Liver (tissue), 8 donors: ENCODE measurements at regions not wholly inside any gene's neighbourhood (a gene's known extent, or its start where the extent isn't known, plus 50 kb on each side); places are given as distances from the start of the nearest gene placed in this dataset.

Experiments
- DNase-seq: peaks from one replicate; pipeline ENCODE4 v3.0.0-alpha.2; 2017; ENCODE audit warnings: low spot score
- H3K27ac ChIP-seq, 2 donors: one replicate each; pipeline ENCODE4 v1.7.0; 2013; ENCODE audit warnings: inconsistent platforms in 2 of 2, low read length in 2 of 2, control low read depth in 1 of 2, low read depth in 1 of 2, mild to moderate bottlenecking in 1 of 2
- H3K27me3 ChIP-seq, 4 donors: one replicate each; pipeline versions ENCODE4 v1.6.1 to v1.7.0; 2013; ENCODE audit warnings: low read length in 3 of 4, inconsistent platforms in 1 of 4, mild to moderate bottlenecking in 1 of 4, moderate library complexity in 1 of 4; ENCODE audit not compliant: control insufficient read depth in 4 of 4, insufficient read depth in 4 of 4
- H3K36me3 ChIP-seq, 4 donors: one replicate each; pipeline versions ENCODE4 v1.6.1 to v1.7.0; 2013; ENCODE audit warnings: low read length in 3 of 4, mild to moderate bottlenecking in 3 of 4, low read depth in 1 of 4, moderate library complexity in 1 of 4; ENCODE audit not compliant: control insufficient read depth in 4 of 4, insufficient read depth in 3 of 4
- H3K4me1 ChIP-seq, 4 donors: one replicate each; pipeline versions ENCODE4 v1.6.1 to v1.7.0; 2013; ENCODE audit warnings: low read length in 3 of 4, mild to moderate bottlenecking in 3 of 4, moderate library complexity in 1 of 4; ENCODE audit not compliant: control insufficient read depth in 4 of 4, insufficient read depth in 4 of 4
- H3K4me3 ChIP-seq, 3 donors: one replicate each; pipeline versions ENCODE4 v1.6.1 to v1.7.0; 2013; ENCODE audit warnings: low read length in 3 of 3, control low read depth in 1 of 3, low read depth in 1 of 3, mild to moderate bottlenecking in 1 of 3
- H3K9ac ChIP-seq, 2 donors: one replicate each; pipeline ENCODE4 v1.7.0; 2013; ENCODE audit warnings: low read length in 2 of 2, mild to moderate bottlenecking in 2 of 2, moderate library complexity in 2 of 2, control low read depth in 1 of 2, low read depth in 1 of 2
- H3K9me3 ChIP-seq, 4 donors: one replicate each; pipeline versions ENCODE4 v1.6.1 to v1.7.0; 2013; ENCODE audit warnings: low read length in 3 of 4; ENCODE audit not compliant: control insufficient read depth in 4 of 4
- FOXA1 ChIP-seq: IDR thresholded peaks from 2 replicates; pipeline ENCODE4 v1.6.1; 2016; ENCODE audit warnings: antibody characterized with exemption
- FOXA2 ChIP-seq: IDR thresholded peaks from 2 replicates; pipeline ENCODE4 v1.6.1; 2016; ENCODE audit warnings: antibody characterized with exemption
- HNF4A ChIP-seq, 2 donors: conservative IDR thresholded peaks; 2 replicates each; pipeline ENCODE4 v1.6.1; 2016; ENCODE audit warnings: antibody characterized with exemption in 2 of 2, mild to moderate bottlenecking in 2 of 2
- MAX ChIP-seq: IDR thresholded peaks from 2 replicates; pipeline ENCODE4 v1.6.1; 2016; ENCODE audit warnings: antibody characterized with exemption
- RAD21 ChIP-seq, 2 donors: IDR thresholded peaks; 2 replicates each; pipeline ENCODE4 v1.6.1; 2016; ENCODE audit warnings: antibody characterized with exemption in 2 of 2, mild to moderate bottlenecking in 2 of 2
- TAF1 ChIP-seq: conservative IDR thresholded peaks from 2 replicates; pipeline ENCODE4 v1.6.1; 2016; ENCODE audit warnings: antibody characterized with exemption, mild to moderate bottlenecking
- YY1 ChIP-seq: IDR thresholded peaks from 2 replicates; pipeline ENCODE4 v1.6.1; 2016; ENCODE audit warnings: antibody characterized with exemption, mild to moderate bottlenecking
- WGBS: extraction: QIAGEN DNeasy Blood & Tissue Kit; methylation state at CpG from one replicate; pipeline ENCODE4 v1.1.7; 2013; 5-methylcytosine and 5-hydroxymethylcytosine counted together
- TF ChIP-seq, protein P1 (sequence below): IDR thresholded peaks from 2 replicates; pipeline ENCODE4 v1.6.1; 2016; ENCODE audit warnings: antibody characterized with exemption, mild to moderate bottlenecking
- TF ChIP-seq, protein P2 (sequence below): fragments of 150-350 bp; IDR thresholded peaks from 2 replicates; pipeline ENCODE4 v1.5.1; 2017; ENCODE audit warnings: improper control_type of control experiment, low read depth, low read length; ENCODE audit not compliant: missing input control
- TF ChIP-seq, protein P3 (sequence below): IDR thresholded peaks from 2 replicates; pipeline ENCODE4 v1.6.1; 2016; ENCODE audit warnings: antibody characterized with exemption
- donor health status: healthy.
- donor health status: healthy.
- donor health status: healthy.
- donor health status: healthy.
- donor health status: healthy.

DNA sequence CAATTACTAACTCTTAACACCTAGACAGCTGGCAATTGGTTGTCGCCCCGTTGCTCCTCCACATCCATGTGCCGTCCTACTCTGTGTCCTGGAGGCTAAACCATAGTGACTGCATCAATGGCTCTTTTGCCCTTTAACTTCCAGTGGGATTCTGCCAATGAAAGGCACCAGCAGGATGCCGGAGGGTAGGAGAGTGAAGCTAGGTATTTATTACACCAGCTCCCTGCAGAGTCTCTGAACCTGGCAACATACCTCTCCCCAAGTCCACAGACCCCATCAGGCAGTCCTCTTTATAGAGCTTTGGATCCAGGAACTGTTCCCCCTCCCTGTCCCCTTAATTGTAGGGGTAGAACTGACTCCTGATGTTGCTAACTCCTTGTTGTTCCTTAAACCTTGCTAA lies 426.8 kb downstream of the HNRNPD start:
- 65% methylated on average over 4 of the region's 4 CpGs for whole genome bisulfite sequencing
- Histone ChIP-seq H3K4me1 (no peaks in the 10 kb centered on the region), H3K9ac (no peak overlapping the region), H3K4me3 (no peak overlapping the region), H3K9me3 (no peaks in the 10 kb centered on the region), H3K27ac (no peak overlapping the region), H3K27me3 (no peaks in the 10 kb centered on the region), H3K36me3 (no peaks in the 10 kb centered on the region)
- DNase-seq, result no peak
- TF ChIP-seq, protein P1, sequence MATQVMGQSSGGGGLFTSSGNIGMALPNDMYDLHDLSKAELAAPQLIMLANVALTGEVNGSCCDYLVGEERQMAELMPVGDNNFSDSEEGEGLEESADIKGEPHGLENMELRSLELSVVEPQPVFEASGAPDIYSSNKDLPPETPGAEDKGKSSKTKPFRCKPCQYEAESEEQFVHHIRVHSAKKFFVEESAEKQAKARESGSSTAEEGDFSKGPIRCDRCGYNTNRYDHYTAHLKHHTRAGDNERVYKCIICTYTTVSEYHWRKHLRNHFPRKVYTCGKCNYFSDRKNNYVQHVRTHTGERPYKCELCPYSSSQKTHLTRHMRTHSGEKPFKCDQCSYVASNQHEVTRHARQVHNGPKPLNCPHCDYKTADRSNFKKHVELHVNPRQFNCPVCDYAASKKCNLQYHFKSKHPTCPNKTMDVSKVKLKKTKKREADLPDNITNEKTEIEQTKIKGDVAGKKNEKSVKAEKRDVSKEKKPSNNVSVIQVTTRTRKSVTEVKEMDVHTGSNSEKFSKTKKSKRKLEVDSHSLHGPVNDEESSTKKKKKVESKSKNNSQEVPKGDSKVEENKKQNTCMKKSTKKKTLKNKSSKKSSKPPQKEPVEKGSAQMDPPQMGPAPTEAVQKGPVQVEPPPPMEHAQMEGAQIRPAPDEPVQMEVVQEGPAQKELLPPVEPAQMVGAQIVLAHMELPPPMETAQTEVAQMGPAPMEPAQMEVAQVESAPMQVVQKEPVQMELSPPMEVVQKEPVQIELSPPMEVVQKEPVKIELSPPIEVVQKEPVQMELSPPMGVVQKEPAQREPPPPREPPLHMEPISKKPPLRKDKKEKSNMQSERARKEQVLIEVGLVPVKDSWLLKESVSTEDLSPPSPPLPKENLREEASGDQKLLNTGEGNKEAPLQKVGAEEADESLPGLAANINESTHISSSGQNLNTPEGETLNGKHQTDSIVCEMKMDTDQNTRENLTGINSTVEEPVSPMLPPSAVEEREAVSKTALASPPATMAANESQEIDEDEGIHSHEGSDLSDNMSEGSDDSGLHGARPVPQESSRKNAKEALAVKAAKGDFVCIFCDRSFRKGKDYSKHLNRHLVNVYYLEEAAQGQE, result no peak
- TF ChIP-seq YY1 (no peak), MAX (no peak), FOXA2 (no peak), HNF4A (conservative IDR thresholded peaks at IDR 0.05) (no peak)
- TF ChIP-seq, protein P2, sequence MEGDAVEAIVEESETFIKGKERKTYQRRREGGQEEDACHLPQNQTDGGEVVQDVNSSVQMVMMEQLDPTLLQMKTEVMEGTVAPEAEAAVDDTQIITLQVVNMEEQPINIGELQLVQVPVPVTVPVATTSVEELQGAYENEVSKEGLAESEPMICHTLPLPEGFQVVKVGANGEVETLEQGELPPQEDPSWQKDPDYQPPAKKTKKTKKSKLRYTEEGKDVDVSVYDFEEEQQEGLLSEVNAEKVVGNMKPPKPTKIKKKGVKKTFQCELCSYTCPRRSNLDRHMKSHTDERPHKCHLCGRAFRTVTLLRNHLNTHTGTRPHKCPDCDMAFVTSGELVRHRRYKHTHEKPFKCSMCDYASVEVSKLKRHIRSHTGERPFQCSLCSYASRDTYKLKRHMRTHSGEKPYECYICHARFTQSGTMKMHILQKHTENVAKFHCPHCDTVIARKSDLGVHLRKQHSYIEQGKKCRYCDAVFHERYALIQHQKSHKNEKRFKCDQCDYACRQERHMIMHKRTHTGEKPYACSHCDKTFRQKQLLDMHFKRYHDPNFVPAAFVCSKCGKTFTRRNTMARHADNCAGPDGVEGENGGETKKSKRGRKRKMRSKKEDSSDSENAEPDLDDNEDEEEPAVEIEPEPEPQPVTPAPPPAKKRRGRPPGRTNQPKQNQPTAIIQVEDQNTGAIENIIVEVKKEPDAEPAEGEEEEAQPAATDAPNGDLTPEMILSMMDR, result no peak

DNA sequence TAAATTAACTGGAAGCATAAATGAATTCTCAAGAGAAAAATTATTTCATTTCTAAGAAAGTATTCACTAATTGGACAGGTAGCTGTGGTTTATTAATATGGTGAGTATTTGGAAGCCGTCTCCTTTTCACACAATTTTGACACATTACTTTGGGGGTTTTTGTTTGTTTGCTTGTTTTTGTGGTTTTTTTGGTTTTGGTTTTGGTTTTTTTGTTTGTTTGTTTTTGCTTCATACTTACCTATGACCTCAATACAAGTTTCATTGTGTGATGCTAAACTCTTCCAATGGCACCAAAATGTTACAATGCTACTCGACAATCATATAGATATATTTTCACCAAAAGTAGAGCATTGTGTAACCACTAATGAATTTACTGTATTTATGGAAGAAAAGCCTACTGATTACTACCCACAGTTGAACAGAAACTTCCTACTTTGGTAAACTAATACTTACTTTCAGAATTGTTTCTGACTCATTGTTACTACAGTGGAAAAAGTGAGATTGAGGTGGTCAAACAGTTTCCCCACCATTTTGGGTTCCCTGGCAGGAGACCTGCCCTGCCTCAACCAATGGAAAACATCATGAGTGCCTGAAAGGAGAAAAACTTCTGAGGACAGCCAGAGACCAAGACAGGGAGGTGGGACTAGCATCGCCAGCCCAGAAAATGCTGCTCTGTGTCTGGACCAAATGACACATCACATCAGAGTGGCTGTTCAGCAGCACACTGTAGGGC lies 443.1 kb downstream of the HNRNPD start:
- H3K9ac ChIP-seq, result no peak overlapping the region
- no peak overlapping the region for H3K4me3 ChIP-seq
- H3K9me3 ChIP-seq, result no peaks in the 10 kb centered on the region
- no peaks in the 10 kb centered on the region for H3K27me3 ChIP-seq
- TF ChIP-seq, protein P3, sequence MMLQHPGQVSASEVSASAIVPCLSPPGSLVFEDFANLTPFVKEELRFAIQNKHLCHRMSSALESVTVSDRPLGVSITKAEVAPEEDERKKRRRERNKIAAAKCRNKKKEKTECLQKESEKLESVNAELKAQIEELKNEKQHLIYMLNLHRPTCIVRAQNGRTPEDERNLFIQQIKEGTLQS, result no peak
- TF ChIP-seq TAF1 (no peak), MAX (no peak), HNF4A (conservative IDR thresholded peaks at IDR 0.05) (no peak), FOXA1 (no peak), RAD21 (IDR thresholded peaks at IDR 0.05) (no peak)
- TF ChIP-seq, protein P1, result no peak
- H3K4me1 ChIP-seq, result no peaks in the 10 kb centered on the region
- no peaks in the 10 kb centered on the region for H3K36me3 ChIP-seq
- no peak overlapping the region for H3K27ac ChIP-seq
- DNase-seq, result no peak
- WGBS, result 89% methylated on average over 3 of the region's 3 CpGs
